Hematopoietic multipotent progenitor cell treated with erythropoietin and hydrocortisone succinate and interleukin-3 and kit ligand, for 8 days (in vitro differentiated cells): ENCODE measurements at regions not wholly inside any gene's neighbourhood (a gene's known extent, or its start where the extent isn't known, plus 50 kb on each side); places are given as distances from the start of the nearest gene placed in this dataset.
A peak's percentile ranks its signal among the peaks of the same experiment; 100 is the strongest.

Experiments used
- DNase-seq: peaks from one replicate; pipeline ENCODE4 v3.0.0-alpha.2; 2015

DNA sequence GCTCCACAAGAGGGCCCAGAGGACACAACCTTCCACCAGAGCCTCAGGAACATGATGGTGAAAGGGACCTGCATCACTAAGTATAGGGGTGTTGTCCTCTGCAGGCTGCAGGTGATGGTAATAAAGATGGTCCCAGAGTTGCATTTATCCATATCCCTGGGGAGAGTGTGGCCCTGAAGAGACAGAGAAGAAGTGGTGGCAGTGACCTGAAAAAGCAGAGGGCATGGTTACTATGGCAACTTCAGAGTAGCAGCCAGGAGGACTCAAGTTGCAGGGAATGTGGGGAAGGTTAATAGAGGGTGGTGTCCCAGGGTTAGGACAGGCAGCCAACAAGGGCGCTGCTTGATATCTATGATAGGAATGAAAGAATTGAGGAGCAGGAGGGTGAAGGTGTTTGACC is 57.1 kb downstream of the HLA-A start:
- DNase-seq: no peak

DNA sequence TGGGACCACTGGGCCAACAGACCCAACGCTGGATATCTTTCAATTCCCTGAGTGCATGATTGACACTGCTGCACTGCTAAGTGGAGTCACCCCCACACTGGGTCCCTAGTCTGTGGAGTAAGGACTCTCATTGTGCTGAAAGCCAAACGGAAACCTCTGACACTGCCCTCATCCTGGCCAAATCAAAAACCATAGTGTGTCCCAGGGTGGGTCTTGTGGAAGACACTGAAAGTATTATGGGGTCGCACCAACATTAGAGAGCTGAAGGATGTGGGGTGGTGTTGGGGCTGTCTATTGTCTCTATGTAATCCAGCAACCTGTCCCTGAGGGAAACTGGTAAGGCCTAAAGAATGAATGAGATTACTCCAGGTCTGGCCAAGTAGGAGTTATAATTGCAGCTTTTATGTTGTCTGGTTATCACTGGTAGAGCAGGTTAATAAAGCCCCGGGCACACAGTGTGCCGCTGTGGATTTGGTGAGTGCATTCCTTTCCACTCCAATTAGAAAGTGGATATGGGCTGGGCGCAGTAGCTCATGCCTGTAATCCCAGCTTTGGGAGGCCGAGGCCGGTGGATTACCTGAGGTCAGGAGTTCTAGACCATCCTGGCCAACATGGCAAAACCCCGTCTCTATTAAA is 57.9 kb downstream of the HLA-A start:
- DNase-seq: no peak

DNA sequence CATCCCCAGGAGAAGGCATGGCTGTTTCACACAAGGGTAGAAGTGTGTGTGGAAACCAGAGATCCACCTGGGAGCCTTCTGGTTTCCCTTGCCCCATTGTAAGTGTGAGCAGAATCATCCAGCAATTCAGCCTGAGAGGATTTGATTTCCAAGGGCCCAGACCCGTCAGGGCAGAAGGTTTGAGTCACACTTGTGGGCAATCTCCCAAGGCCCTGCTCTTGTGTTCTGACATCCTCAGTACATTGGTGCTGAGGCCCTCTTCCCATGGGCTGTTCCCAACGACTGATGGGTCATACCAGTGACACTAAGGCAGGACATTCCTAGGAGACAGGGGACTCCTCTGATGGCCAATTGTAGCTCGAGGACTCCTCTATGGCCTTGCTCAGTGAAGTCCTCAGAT is 58.2 kb upstream of the POLR1H start:
- DNase-seq: no peak

DNA sequence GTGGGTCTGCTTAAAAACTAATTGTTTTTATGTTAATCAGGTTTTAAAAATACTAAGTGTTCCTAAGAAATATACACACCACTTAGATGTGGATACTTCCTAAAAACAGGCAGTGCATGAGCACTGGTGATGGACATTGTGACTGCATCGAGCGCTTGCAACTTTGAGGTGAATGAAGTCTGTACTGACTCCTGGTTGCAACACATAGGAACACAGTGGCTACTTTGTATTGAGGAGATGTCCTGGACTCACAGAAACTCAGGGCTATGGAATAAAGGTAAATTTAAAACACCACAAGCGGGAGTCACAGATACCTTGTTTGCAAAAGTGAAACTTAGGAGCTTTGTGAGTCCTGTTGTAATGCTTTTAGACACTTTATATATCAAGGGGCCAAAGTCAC is 55.6 kb upstream of the POLR1H start:
- no peak for DNase-seq

DNA sequence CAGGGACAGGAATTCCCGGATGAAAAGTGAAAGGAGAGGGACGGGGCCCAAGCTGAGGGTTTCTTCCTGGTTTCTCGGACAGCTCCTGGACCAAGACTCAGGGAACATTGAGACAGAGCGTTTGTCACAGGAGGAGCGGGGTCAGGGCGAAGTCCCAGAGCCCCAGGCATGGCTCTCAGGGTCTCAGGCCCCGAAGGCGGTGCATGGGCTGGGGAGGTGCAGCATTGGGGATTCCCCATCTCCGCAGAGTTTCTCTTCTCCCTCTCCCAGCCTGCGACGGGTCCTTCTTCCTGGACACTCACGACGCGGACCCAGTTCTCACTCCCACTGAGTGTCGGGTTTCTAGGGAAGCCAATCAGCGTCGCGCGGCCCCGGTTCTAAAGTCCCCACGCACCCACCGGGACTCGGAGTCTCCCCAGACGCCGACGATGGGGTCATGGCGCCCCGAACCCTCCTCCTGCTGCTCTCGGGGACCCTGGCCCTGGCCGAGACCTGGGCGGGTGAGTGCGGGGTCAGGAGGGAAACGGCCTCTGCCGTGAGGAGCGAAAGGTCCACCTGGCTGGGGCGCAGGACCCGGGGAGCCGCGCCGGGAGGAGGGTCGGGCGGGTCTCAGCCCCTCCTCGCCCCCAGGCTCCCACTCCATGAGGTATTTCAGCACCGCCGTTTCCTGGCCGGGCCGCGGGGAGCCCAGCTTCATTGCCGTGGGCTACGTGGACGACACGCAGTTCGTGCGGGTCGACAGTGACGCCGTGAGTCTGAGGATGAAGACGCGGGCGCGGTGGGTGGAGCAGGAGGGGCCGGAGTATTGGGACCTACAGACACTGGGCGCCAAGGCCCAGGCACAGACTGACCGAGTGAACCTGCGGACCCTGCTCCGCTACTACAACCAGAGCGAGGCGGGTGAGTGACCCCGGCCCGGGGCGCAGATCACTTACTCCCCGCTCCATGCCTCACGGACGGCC is 54.6 kb upstream of the POLR1H start:
- no peak for DNase-seq

DNA sequence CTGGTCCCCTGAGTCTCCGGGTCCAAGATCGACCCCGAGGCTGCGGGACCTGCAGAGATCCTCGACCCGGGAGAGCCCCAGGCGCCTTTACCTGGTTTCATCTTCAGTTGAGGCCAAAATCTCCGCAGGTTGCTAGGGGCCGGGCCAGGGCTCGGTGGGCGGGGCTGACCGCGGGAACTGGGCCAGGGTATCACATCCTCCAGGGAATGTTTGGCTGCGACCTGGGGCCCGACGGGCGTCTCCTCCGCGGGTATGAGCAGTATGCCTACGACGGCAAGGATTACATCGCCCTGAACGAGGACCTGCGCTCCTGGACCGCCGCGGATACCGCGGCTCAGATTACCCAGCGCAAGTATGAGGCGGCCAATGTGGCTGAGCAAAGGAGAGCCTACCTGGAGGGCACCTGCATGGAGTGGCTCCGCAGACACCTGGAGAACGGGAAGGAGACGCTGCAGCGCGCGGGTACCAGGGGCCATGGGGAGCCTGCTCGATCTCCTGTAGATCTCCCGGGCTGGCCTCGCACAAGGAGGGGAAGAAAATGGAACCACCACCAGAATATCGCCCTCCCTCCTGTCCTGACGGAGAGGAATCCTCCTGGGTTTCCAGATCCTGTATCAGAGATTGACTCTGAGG is 53.8 kb upstream of the POLR1H start:
- DNase-seq: peak; percentile 20

DNA sequence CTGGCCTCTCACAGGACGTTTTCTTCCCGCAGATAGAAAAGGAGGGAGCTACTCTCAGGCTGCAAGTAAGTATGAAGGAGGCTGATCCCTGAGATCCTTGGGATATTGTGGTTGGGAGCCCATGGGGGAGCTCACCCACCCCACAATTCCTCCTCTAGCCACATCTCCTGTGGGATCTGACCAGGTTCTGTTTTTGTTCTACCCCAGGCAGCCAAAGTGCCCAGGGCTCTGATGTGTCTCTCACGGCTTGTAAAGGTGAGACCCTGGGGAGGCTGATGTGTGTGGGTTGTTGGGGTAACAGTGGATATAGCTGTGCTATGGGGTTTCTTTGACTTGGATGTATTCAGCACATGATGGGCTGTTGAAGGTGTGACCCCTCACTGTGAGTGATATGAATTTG is 52.0 kb upstream of the POLR1H start:
- DNase-seq: no peak
